GM19397 (cell line): ENCODE measurements at regions not wholly inside any gene's neighbourhood (a gene's known extent, or its start where the extent isn't known, plus 50 kb on each side); places are given as distances from the start of the nearest gene placed in this dataset.
"Not testable (repeated sequence)": the region's sequence is repeated elsewhere in the genome, so short reads cannot be mapped to it uniquely, and the experiment has no call there.

ENCODE experiments used
- ATAC-seq: cut with Tn5 transposase; IDR thresholded peaks from one replicate; pipeline ENCODE4 v1.9.1; 2021; ENCODE audit warnings: mild to moderate bottlenecking, moderate library complexity; ENCODE audit not compliant: unreplicated experiment

DNA sequence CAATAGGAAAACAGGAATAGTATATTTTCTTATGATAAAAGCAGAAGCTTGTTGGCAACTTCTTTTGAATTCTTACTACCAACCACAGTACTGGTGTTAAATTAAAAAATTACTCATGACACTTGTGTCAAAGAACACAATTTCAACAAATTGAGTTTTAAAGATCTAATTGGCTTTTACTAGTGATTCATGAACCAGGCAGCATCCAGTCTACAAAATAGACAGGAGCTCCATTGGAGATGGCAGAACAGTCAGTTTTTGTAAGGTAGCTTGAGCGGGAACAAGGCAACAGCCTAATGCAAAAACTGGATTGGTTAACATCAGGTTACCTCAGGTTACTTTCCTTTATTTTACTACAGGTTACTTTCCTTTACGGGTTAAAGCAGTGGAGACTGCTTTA lies 181.3 kb upstream of the THBS1 start:
- ATAC-seq = no peak

DNA sequence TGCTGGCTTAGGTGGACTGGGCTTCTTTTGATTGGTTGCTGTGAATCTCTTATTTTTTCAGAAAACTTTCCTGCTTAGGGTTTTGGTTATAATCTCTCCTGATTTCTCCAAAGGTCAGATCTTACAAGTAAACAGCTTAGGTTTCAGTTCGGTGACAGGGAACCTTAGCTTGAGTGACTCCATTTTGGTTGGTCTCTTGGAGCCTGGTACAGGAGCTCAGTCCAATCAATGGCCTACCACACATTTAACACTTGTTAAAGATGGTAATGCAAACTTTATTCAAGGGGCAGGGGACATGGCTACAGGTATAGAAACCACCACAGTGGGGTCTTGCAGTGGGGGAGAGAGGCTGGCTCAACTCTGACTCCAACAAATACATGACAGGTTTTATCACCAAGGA lies 180.9 kb upstream of the THBS1 start:
- ATAC-seq = no peak

DNA sequence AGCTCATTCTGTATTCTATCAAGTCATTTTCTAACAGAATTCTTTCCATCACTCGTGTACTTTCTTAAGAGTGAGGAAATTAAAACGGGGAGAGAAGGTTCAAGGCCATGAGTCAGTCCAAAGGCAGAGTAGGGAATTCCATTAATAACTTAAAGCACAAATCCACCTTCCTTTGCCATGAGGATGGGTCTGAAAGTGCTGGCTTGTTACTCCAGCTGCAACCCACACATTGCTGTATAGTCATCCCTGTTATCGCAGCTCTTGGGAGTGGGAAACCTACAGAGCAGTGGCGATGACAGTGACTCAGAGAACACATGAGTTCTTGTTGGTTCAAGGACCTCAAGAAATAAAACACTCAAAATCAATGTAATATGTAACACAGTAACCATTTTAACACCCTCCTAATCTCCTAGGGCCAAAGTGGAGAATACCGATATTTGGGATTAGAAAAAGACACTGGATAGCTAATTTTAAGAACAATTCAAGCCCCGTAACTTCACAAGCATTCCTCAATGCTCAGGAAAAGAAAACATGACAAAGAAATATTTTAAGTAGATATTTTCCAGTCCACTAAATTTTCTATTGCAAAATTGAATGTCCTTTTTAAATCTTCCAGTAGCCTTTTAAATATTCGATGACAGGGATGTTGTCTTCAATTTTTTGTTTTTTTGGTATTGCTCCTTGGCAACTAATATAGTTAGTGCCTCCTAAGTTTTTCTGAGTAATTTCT lies 179.9 kb upstream of the THBS1 start:
- no peak for ATAC-seq

DNA sequence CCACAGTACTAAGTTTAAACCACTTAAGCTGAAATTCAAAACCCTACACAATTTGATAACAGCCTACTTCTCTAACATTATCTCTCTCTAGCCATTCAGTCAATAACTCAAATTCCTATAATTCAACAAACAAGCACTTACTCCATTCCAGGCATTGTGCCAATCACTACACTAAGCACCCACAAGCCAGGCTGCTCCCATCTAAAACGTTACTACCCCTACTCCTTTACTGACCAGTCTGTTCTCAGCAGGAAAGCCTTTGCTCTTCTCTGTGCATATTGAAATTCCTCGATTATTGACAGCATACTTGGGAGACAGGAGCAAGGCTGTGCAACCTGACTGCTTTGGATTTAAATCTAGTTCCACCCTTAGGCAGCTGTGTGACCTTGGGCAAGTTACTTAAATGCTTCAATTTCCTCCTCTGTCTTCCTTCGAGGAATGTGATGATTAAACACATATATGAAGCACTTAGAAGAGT lies 177.2 kb upstream of the THBS1 start:
- no peak for ATAC-seq

DNA sequence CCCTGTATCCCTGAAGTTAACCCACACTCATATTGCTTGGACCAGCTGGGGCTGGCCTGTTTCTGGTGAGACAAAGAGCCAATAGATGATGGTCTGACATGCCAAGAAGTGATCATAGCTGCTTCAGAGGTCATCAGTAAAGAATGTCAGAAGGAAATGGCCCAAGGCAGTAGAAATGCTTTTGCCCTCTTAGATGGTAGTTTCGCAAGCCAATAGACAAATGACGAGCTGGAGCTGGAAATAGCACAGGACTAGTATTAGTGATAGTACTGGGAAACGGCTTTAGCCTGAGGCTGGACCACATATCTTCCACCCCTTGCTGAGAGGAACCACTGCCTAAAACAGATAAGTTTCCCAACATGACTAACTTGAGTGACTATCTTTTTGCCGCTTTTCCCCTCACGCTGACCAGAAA lies 176.1 kb upstream of the THBS1 start:
- ATAC-seq = no peak

DNA sequence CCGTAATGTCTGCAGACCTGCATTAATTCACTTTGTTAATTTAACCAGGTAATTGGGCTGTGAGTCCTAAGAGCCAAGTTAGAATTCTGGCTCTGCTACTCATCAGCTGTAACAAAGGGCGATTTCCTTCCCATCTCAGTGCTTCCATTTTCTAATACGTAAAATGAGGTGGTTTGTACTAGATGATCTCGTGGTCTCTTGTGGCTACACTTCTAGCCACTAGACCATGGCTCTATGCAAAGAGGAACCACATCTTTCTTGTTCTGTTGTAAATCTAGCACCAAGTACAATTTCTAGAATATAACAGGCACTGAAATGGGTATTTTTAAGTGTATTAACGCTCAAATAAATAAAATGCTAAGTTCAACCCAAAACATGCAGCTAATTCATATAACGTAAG lies 174.4 kb upstream of the THBS1 start:
- peak; percentile 89 for ATAC-seq

DNA sequence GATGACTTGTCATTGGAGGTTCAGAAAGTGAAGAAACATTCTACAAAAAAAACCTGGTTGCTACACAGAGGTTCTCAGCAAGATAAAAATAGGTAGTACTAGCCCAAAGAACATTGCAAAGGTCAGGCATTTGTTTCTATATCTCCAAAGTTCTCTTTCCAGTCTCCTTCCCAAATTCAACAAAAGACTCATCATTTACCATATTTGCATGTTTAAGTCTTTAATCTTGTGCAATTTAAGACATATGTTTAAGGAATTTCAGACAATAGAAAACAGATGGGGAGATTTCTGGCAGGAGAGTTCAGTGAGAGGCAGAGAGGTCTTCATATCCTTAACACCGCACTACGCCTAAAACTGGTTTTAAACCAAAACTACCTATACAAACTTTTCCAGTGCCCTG lies 173.8 kb upstream of the THBS1 start:
- ATAC-seq = no peak

DNA sequence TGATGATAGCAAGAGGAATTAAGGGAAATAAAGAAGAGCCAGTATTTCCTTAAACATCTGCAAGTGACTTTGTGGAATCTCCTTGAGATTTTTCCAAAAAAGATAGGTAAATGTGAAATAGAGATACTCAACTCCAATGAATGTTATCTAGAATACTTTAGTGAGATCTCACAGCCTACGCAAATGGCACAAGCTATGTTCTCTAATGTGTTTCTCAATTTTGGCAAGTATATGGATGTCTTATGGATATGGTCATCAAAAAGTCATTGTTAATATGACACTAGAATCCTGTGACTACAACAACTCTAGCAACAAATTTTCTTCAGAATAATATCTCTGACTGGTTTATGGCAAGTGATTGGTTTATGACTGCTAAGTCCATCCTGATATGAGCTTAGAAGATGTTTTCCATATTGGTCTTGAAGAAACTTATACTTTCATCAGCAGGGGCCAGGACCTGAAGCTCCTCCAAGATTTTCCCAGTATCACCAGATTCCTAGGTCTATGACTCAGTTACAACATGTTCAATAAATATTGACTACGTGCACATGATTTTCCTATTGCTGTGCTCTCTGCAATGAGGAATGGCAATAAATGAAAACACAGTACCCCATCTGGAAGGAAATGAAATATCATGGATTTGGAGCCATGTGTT lies 170.9 kb upstream of the THBS1 start:
- ATAC-seq = no peak

DNA sequence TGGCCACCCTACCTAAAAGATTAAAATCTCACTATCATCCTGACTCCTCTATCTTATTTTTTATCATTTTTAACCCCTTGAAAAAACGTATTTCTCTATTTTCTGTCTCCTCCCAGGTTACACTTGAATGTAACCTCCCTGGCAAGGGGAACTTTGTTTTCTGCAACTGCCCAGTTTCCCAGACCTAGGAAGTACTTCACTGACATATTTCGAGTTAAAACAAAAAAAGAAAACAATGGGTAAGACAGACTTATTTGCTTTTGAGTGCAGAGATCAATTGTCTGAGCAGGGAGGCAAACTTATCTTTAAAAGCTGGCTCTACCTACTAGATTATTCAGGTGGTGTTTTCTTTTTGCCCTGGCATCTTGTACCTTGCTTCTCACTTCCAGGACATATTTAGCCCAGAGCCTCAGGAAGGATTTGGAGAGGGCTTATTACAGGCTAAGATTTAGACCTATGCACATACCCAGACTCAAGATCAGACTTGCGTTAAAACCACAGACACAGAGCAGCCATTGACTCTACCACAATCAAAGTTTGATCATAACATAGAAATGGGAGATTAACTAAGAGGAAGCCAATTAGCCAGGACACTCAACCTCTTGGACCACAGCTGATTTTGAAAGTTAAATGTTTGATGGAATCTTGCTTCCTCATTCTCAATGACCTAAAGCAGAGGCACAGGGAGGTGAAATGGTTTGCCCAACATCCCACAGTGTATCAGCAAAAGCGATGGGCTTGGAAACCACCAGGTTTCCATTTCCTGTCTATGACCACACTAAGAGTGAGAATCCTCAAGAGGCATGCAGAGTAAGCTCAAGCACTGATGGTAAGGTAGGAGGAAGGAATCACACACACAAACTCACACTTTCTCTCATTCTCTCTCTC lies 169.5 kb upstream of the THBS1 start:
- peak; percentile 89 for ATAC-seq

DNA sequence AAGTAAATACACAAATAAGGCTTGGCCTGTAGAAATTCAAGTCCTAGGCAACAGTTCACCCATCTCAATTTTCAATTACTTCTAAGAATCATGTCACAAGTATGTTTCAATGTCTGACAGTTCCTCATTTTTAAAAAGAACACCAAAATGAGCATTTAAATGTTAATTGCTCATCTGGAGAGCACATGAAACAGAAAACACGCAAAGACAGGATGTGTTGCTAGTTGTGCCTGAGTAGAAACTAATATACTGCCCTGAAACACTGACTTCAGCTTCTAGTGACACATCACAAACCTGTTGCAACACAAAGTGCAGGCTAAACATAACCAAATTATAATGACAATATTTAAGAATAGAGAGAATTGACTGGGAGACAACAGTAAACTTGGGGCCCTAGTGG lies 167.3 kb upstream of the THBS1 start:
- ATAC-seq = no peak

DNA sequence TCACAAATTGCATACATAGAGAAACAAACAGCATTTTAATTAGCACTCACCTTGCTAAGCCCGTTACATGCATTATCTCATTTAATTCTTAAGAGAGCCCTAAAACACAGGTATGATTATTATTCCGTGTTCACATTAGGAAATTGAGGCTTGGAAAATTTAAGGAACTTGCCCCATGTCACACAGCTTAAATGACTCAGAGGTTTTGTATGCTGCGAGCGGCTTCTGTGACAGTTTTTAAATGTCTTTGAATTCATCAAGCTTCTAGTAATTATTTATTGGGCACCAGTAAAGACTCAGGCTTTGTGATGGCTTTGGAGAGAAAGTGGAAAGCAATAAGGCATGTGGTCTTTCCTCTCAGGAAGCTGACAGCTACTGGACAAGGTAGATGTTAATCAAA lies 166.7 kb upstream of the THBS1 start:
- no peak for ATAC-seq

DNA sequence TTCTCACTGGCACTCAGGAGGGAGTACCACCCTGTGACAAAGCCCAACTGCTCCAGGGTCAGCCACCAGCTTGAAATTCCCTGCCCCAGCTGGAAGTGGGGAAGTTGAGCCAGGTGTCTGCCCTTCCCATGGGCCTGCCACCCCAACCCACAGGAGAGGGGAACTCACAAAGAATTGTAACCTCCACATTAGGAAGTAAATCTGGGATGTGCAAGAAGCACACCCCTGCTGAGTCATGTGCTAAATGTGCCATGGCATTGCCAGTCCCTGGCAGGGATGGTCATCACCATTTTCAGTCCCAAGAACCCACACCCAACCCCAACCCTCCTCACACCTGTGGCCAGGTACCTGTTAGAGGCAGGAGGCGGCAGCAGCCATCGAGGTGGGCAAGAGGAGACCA lies 165.2 kb upstream of the THBS1 start:
- no peak for ATAC-seq

DNA sequence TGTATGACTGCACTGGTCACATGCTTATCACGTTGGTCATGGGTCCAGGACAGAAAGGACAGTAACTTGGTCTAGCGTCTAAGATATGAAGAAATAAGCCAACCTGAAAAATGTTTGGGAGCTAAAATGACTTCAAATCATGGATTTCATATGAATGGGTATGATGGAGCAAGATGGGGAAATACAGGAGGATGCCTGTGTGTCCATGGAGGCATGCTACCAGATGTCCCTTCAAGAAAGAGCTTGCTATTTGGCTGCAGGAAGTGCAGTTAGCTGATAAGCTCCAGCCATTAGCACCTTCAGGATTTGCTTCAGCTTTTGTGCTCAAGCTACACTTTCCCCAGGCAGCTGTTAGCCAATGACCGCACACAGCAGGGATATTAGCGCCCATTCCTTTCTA lies 164.6 kb upstream of the THBS1 start:
- no peak for ATAC-seq

DNA sequence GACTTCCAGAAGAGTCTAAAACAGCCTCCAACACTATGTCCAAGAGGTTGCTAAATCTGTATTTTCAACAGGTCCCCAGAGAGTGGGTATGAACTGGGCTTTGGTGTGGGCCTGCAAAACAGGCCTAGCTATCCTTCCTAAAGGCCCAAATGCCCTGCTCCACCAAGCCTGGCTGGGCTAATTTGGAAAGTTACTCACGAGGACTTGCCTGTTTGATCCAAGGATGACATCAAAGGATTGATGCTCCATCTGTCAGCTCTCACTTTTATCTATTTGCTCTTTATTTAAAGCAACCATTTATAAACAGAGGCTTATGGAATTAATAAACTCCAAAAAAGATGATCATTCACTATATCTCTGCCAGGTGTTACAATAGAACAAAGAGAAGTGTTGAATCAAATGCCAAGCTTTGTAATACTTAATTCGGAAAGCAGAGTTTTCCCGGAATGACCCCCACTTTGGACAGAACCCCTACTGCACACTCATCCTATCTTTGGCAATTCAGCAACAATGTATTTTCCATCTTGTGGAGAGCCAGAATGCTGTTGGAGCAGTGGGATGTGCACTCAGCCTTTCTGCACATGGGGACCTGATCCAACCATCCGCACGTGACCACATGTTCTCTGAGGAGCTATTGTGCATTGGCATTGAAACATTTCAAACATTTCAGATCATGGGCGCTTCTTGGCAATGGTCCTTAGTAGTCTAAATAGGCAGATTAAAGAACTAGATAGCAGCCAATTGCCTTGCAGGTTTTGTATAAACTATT lies 163.3 kb upstream of the THBS1 start:
- no peak for ATAC-seq

DNA sequence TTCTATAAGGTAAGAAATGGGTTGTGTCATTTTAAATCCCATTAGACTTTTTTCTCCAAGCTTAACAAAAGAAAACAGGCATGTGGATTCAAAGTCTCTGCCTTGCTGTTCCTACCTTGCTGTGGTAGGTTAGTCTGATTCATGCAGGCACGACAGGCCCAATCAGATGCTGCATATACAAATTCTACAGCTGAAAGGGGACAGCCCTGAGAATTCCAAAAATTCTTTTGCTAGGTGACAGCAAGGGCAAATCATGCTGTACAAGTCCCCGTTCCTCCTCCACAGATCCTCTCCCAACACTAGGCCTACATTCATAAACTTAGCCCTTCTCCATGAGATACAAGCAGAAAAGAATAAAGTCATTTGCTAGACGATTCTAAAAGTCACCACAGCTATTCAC lies 161.2 kb upstream of the THBS1 start:
- no peak for ATAC-seq

DNA sequence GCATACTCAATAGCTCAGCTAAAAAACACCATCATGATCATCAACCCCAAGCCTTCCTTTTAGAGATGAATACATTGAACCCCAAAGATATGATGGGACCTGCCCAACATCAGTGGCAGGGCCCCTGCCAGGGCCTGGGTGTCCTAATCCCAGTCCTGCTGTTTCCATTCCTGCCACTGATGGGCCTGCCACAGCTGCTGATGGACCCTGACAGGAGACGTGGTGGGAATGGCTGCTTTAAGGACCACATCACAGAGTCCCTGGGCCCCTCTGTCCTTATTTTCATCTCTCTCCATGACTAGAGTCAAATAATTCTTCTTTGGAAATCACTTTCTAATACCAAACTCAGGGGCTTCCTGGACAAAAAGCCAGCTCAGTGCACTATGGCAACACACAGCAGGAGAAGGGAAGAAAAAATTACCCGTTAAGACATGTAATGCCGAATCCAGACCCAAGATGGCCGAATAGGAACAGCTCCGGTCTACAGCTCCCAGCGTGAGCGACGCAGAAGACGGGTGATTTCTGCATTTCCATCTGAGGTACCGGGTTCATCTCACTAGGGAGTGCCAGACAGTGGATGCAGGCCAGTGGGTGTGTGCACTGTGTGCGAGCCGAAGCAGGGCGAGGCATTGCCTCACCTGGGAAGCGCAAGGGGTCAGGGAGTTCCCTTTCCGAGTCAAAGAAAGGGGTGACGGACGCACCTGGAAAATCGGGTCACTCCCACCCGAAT lies 160.6 kb upstream of the THBS1 start:
- not testable (repeated sequence) for ATAC-seq

DNA sequence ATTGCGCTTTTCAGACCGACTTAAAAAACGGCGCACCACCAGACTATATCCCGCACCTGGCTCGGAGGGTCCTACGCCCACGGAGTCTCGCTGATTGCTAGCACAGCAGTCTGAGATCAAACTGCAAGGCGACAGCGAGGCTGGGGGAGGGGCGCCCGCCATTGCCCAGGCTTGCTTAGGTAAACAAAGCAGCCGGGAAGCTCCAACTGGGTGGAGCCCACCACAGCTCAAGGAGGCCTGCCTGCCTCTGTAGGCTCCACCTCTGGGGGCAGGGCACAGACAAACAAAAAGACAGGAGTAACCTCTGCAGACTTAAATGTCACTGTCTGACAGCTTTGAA lies 160.1 kb upstream of the THBS1 start:
- ATAC-seq = not testable (repeated sequence)

DNA sequence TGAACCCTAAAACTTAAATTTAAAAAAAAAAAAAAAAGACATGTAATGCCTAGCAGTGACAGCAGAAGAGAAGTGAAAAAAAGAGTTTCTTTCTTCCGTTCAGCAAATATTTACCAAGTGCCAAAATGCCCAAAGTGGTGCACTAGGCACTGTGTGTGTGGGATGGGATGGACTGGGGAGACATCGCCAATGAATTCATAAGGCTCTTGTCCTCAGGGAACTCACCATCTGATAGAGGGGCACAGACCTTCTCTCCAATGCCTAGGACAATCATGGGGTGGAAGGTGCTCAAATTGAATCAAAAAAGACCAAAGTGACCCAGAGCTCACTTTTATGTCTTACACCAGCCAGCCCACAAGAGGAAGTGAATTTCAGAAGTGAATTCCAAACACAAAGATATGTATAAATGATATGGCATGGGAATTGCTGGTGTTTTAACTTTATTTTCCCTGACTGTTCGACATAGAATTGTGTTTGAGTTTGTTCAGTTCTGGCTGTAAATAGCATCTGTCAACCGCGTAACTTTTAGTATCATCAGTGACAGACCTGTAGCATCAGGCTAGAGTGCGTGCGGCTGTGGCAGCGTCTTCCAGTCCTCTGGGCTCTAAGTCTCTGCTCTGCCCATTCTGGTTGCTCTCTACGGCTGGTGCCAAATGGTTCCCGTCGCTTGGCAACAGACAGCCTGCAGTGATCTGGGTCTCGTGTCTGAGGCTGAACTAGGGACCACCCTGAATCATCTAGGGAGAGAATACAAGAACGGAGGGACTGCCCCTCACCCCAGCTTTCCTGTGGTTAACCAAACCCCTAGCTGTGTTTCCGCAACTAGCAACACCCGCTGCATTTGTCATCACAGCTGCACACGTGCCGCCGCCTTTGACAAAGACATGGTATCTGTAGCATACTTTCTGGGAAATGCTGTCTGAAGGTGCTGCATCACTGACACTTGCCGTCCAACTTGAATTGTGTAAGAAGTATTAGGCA lies 154.0 kb upstream of the THBS1 start:
- ATAC-seq = peak; percentile 90

DNA sequence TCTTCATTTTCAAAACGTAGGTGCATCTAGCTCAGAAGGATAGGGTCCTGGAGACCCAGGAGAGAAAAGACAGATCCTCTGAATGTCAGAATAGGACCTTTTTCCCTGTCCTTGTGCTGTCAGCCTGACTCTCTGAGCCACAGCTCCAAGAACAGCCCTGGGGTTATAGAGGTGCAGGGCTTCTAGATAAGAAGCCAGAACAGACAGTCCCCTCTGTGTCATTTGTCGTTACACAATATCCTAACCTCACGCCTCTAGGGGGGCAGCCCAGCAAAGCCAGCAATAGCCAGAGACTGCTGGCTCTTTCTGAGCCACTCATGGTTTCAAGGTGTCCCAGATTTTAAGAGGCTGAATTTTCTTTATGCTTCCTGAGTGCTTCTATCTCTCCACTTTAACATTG lies 153.2 kb upstream of the THBS1 start:
- ATAC-seq = no peak
